ENCODE measurements at regions not wholly inside any gene's neighbourhood (a gene's known extent, or its start where the extent isn't known, plus 50 kb on each side); places are given as distances from the start of the nearest gene placed in this dataset.
"Not testable (repeated sequence)": the region's sequence is repeated elsewhere in the genome, so short reads cannot be mapped to it uniquely, and the experiment has no call there.

- DNase-seq (ENCODE audit: low spot score) = no peak
These were observed 152.3 kb upstream of the RAG2 start for GRCh38 chr11:36750349-36750748.

- DNase-seq (ENCODE audit: low spot score) = no peak
These were observed 150.8 kb upstream of the RAG2 start for GRCh38 chr11:36748836-36749235.

GRCh38 chr11:36746886-36747710 lies 149.1 kb upstream of the RAG2 start:
- no peak for DNase-seq (ENCODE audit: low spot score)

GRCh38 chr11:36744375-36745168 lies 146.5 kb upstream of the RAG2 start:
- no peak for DNase-seq (ENCODE audit: low spot score)

- DNase-seq (ENCODE audit: low spot score) = no peak
These were observed 145.0 kb upstream of the RAG2 start for GRCh38 chr11:36743039-36743438.

- DNase-seq (ENCODE audit: low spot score) = no peak
These were observed 143.5 kb upstream of the RAG2 start for GRCh38 chr11:36741515-36741914.

- DNase-seq (ENCODE audit: low spot score) = no peak
These were observed 140.3 kb upstream of the RAG2 start for GRCh38 chr11:36738292-36738861.

- no peak for DNase-seq (ENCODE audit: low spot score)
These were observed 138.1 kb upstream of the RAG2 start for GRCh38 chr11:36736103-36736502.

- DNase-seq (ENCODE audit: low spot score) = not testable (repeated sequence)
These were observed 135.7 kb upstream of the RAG2 start for GRCh38 chr11:36733721-36734120.

- no peak for DNase-seq (ENCODE audit: low spot score)
These were observed 132.7 kb upstream of the RAG2 start for GRCh38 chr11:36730761-36731160.

- no peak for DNase-seq (ENCODE audit: low spot score)
These were observed 131.8 kb upstream of the RAG2 start for GRCh38 chr11:36729825-36730224.

- no peak for DNase-seq (ENCODE audit: low spot score)
These were observed 128.4 kb upstream of the RAG2 start for GRCh38 chr11:36726420-36726819.

- no peak for DNase-seq (ENCODE audit: low spot score)
These were observed 126.8 kb upstream of the RAG2 start for GRCh38 chr11:36724742-36725385.

GRCh38 chr11:36722421-36722820 lies 124.4 kb upstream of the RAG2 start:
- DNase-seq (ENCODE audit: low spot score) = no peak

GRCh38 chr11:36719358-36720107 lies 121.5 kb upstream of the RAG2 start:
- DNase-seq (ENCODE audit: low spot score) = no peak

- no peak for DNase-seq (ENCODE audit: low spot score)
These were observed 120.4 kb upstream of the RAG2 start for GRCh38 chr11:36718451-36718850.

- no peak for DNase-seq (ENCODE audit: low spot score)
These were observed 115.7 kb upstream of the RAG2 start for GRCh38 chr11:36713715-36714114.

GRCh38 chr11:36711104-36711825 lies 113.2 kb upstream of the RAG2 start:
- DNase-seq (ENCODE audit: low spot score) = no peak
